ENCODE measurements at regions not wholly inside any gene's neighbourhood (a gene's known extent, or its start where the extent isn't known, plus 50 kb on each side); places are given as distances from the start of the nearest gene placed in this dataset.

DNA sequence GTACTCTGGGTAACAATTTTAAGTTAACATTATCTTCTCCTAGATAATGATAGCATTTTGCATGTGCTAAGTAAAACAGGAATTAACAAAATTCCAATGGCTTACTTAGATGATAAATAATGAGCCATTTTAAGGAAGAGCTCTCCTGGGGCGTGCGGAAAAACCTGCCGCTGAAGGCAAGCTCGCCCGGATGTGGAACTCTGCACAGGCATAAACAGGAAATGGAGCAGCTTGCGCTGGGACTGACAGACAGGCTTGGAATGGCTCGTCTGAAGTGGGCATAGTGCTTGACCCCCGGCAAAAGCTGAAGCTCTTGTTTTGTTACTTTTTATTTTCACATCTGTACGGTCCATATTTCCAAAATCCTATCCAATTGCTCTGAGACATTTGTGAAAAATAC, 169.2 kb downstream of the ZNF281 start:
- Histone ChIP-seq H3K9me3 (ENCODE audit: control insufficient read depth, insufficient read depth, low read length) (no peaks in the 10 kb centered on the region), H3K4me1 (ENCODE audit: control insufficient read depth, insufficient read depth, low read length) (no peaks in the 10 kb centered on the region), H3K36me3 (ENCODE audit: control insufficient read depth, insufficient read depth, low read length) (no peaks in the 10 kb centered on the region), H3K27me3 (ENCODE audit: control insufficient read depth, insufficient read depth, low read length) (no peaks in the 10 kb centered on the region), H3K4me3 (ENCODE audit: low read depth, low read length) (no peak overlapping the region), H3K9ac (ENCODE audit: low read depth, low read length) (no peak overlapping the region)

DNA sequence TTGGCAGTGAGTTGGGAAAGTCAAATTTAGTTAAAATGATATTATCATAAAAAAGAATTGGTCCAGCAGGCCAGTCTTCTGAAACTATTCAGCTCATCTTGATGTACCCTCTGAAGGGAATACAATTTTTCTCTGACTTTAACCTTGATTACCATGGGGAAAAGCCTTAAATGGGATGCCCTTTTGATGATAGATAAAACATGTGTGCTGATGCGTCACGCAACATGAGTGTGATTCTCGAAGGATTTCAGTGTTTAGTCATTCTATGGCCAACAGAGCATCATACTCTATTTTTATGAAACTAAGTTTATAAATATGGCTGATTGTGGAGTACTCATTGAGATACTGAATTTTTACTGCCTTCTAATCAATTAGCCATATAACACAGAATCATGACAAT, 171.5 kb downstream of the ZNF281 start:
- no peak overlapping the region for H3K9ac ChIP-seq (ENCODE audit: low read depth, low read length)
- no peak overlapping the region for H3K4me3 ChIP-seq (ENCODE audit: low read depth, low read length)
- H3K27me3 ChIP-seq (ENCODE audit: control insufficient read depth, insufficient read depth, low read length), result no peaks in the 10 kb centered on the region
- no peaks in the 10 kb centered on the region for H3K4me1 ChIP-seq (ENCODE audit: control insufficient read depth, insufficient read depth, low read length)
- H3K9me3 ChIP-seq (ENCODE audit: control insufficient read depth, insufficient read depth, low read length), result no peaks in the 10 kb centered on the region
- no peaks in the 10 kb centered on the region for H3K36me3 ChIP-seq (ENCODE audit: control insufficient read depth, insufficient read depth, low read length)

GRCh38 chr1:200237066-200237465, 172.8 kb downstream of the ZNF281 start:
- Histone ChIP-seq H3K36me3 (ENCODE audit: control insufficient read depth, insufficient read depth, low read length) (no peaks in the 10 kb centered on the region), H3K4me3 (ENCODE audit: low read depth, low read length) (no peak overlapping the region), H3K9ac (ENCODE audit: low read depth, low read length) (no peak overlapping the region), H3K9me3 (ENCODE audit: control insufficient read depth, insufficient read depth, low read length) (no peaks in the 10 kb centered on the region), H3K27me3 (ENCODE audit: control insufficient read depth, insufficient read depth, low read length) (no peaks in the 10 kb centered on the region), H3K4me1 (ENCODE audit: control insufficient read depth, insufficient read depth, low read length) (no peaks in the 10 kb centered on the region)

DNA sequence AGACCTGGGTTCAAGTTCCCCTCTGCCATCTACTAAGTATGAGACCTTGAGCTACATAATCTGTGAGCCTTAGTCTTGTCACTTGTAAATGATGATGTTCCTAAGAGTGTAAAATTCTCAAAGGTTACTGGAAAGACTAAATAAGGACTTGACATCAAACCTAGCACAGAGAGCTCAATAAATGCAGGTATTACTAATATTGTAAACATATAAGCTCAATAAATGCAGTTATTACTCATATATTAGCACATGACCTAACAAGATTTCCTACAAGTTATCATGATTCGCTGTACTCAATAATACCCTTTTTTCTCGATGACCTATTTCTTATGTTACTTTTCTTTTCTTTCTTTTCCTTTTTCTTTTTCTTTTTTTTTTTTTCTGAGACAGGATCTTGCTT, 174.9 kb downstream of the ZNF281 start:
- Histone ChIP-seq H3K36me3 (ENCODE audit: control insufficient read depth, insufficient read depth, low read length) (no peaks in the 10 kb centered on the region), H3K9me3 (ENCODE audit: control insufficient read depth, insufficient read depth, low read length) (no peaks in the 10 kb centered on the region), H3K27me3 (ENCODE audit: control insufficient read depth, insufficient read depth, low read length) (no peaks in the 10 kb centered on the region), H3K9ac (ENCODE audit: low read depth, low read length) (no peak overlapping the region), H3K4me3 (ENCODE audit: low read depth, low read length) (no peak overlapping the region), H3K4me1 (ENCODE audit: control insufficient read depth, insufficient read depth, low read length) (no peaks in the 10 kb centered on the region)

DNA sequence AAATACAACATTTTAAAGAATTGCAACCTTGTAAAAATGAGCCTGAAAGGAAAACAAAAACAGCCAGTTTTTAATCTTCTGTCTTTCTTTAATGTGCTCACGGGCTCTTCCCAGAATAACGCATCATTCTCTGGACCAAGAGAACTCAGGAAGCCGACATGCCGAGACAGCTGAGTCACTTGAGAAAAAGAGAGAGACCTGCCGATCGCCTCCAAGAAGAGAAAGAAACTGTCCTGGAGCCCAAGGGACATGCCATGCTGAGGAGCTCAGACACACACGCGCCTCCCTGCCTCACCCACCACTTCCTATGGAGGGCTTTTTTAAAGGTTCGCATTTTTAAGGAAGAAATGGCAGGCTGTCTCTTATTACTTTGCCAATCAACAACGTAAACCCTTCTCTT, 176.4 kb downstream of the ZNF281 start:
- H3K27me3 ChIP-seq (ENCODE audit: control insufficient read depth, insufficient read depth, low read length), result no peaks in the 10 kb centered on the region
- H3K4me3 ChIP-seq (ENCODE audit: low read depth, low read length), result no peak overlapping the region
- H3K4me1 ChIP-seq (ENCODE audit: control insufficient read depth, insufficient read depth, low read length), result peaks cover 5% of the 10 kb centered on the region
- H3K9me3 ChIP-seq (ENCODE audit: control insufficient read depth, insufficient read depth, low read length), result no peaks in the 10 kb centered on the region
- no peaks in the 10 kb centered on the region for H3K36me3 ChIP-seq (ENCODE audit: control insufficient read depth, insufficient read depth, low read length)
- H3K9ac ChIP-seq (ENCODE audit: low read depth, low read length), result no peak overlapping the region

- no peaks in the 10 kb centered on the region for H3K9me3 ChIP-seq (ENCODE audit: control insufficient read depth, insufficient read depth, low read length)
- no peaks in the 10 kb centered on the region for H3K27me3 ChIP-seq (ENCODE audit: control insufficient read depth, insufficient read depth, low read length)
- H3K9ac ChIP-seq (ENCODE audit: low read depth, low read length), result no peak overlapping the region
- H3K36me3 ChIP-seq (ENCODE audit: control insufficient read depth, insufficient read depth, low read length), result no peaks in the 10 kb centered on the region
- peaks cover 15% of the 10 kb centered on the region for H3K4me1 ChIP-seq (ENCODE audit: control insufficient read depth, insufficient read depth, low read length)
- H3K4me3 ChIP-seq (ENCODE audit: low read depth, low read length), result no peak overlapping the region
These were observed 178.0 kb downstream of the ZNF281 start for GRCh38 chr1:200231787-200232231.

DNA sequence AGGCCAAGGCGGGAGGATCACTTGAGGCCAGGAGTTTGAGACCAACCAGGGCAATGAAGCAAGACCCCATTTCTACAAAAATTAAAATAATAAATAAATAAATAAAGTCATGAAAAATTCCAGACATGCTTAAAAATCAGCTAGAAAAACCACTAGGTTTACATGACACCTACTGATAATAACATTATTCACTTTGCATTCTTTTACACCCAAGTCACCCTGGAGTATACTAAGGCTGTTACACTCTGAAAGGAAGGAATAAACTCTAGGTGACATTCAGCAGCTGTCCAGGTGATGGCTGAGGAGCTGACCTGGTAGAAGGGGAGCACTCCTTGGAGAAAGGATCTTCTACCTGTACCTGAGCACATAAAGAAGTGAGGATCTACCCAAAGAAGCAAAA, 179.2 kb downstream of the ZNF281 start:
- no peaks in the 10 kb centered on the region for H3K9me3 ChIP-seq (ENCODE audit: control insufficient read depth, insufficient read depth, low read length)
- no peaks in the 10 kb centered on the region for H3K36me3 ChIP-seq (ENCODE audit: control insufficient read depth, insufficient read depth, low read length)
- H3K27me3 ChIP-seq (ENCODE audit: control insufficient read depth, insufficient read depth, low read length), result no peaks in the 10 kb centered on the region
- H3K9ac ChIP-seq (ENCODE audit: low read depth, low read length), result no peak overlapping the region
- H3K4me3 ChIP-seq (ENCODE audit: low read depth, low read length), result no peak overlapping the region
- H3K4me1 ChIP-seq (ENCODE audit: control insufficient read depth, insufficient read depth, low read length), result peaks cover 22% of the 10 kb centered on the region

DNA sequence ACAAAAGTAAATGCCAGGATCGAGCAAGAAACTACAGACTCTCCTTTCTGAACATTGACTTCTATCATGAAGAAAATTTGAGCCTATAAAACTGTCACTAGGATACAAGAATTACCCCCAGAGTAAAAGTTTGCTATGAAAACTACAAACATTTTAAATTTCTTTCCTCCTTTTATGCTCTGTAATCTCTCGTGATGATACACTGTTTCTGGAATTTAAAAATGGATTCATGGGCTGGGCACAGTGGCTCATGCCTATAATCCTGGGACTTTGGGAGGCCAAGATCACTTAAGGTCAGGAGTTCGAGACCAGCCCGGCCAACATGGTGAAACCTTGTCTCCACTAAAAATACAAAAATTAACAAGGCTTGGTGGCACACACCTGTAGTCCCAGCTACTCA, 181.3 kb downstream of the ZNF281 start:
- no peak overlapping the region for H3K9ac ChIP-seq (ENCODE audit: low read depth, low read length)
- H3K36me3 ChIP-seq (ENCODE audit: control insufficient read depth, insufficient read depth, low read length), result no peaks in the 10 kb centered on the region
- H3K27me3 ChIP-seq (ENCODE audit: control insufficient read depth, insufficient read depth, low read length), result no peaks in the 10 kb centered on the region
- no peak overlapping the region for H3K4me3 ChIP-seq (ENCODE audit: low read depth, low read length)
- no peaks in the 10 kb centered on the region for H3K9me3 ChIP-seq (ENCODE audit: control insufficient read depth, insufficient read depth, low read length)
- peaks cover 22% of the 10 kb centered on the region for H3K4me1 ChIP-seq (ENCODE audit: control insufficient read depth, insufficient read depth, low read length)

GRCh38 chr1:200228081-200228480, 181.8 kb downstream of the ZNF281 start:
- H3K9me3 ChIP-seq (ENCODE audit: control insufficient read depth, insufficient read depth, low read length), result no peaks in the 10 kb centered on the region
- H3K4me3 ChIP-seq (ENCODE audit: low read depth, low read length), result no peak overlapping the region
- no peaks in the 10 kb centered on the region for H3K36me3 ChIP-seq (ENCODE audit: control insufficient read depth, insufficient read depth, low read length)
- no peak overlapping the region for H3K9ac ChIP-seq (ENCODE audit: low read depth, low read length)
- peaks cover 22% of the 10 kb centered on the region for H3K4me1 ChIP-seq (ENCODE audit: control insufficient read depth, insufficient read depth, low read length)
- no peaks in the 10 kb centered on the region for H3K27me3 ChIP-seq (ENCODE audit: control insufficient read depth, insufficient read depth, low read length)
